IMR-90 (cell line): ENCODE measurements at regions not wholly inside any gene's neighbourhood (a gene's known extent, or its start where the extent isn't known, plus 50 kb on each side); places are given as distances from the start of the nearest gene placed in this dataset.
A peak's percentile ranks its signal among the peaks of the same experiment; 100 is the strongest.

Experiments used
- ATAC-seq: fragments of 200-7000 bp; cut with Tn5 transposase; 2 replicates; pipeline ENCODE4 v1.9.1; 2020; ENCODE audit warnings: low read depth, mild to moderate bottlenecking, moderate library complexity
- BruUV-seq: library from RNA; stranded (reverse); fragments of 400-500 nt; replicated peaks from 2 replicates; lab custom pipeline; 2021; lab: Mats Ljungman, UMichigan
- CTCF ChIA-PET: fragments of 300-600 bp; formaldehyde crosslinking; extraction: SDS; loops from one replicate; lab custom pipeline; 2021; ENCODE audit warnings: antibody characterized with exemption; lab: Yijun Ruan, JAX
- POLR2A ChIA-PET: fragments of 300-600 bp; sonication (Branson Sonifier 250); formaldehyde crosslinking; loops from one replicate; lab custom pipeline; 2022; ENCODE audit warnings: antibody characterized with exemption; ENCODE audit not compliant: unreplicated experiment; lab: Charles Lee
- DNase-seq: peaks from one replicate; pipeline ENCODE4 v3.0.0; 2013
- H2AFZ ChIP-seq: replicated peaks from 2 replicates; pipeline ENCODE3; 2013; ENCODE audit warnings: low read length, mild to moderate bottlenecking; ENCODE audit not compliant: poor library complexity
- H2AK5ac ChIP-seq: 2 replicates; pipeline ENCODE4 v1.6.1; 2013; ENCODE audit warnings: low read depth, low read length, inconsistent platforms
- H2AK9ac ChIP-seq: replicated peaks from 2 replicates; pipeline ENCODE3; 2013; ENCODE audit warnings: mild to moderate bottlenecking, low read depth, low read length, moderate library complexity; ENCODE audit not compliant: poor library complexity
- H2BK120ac ChIP-seq: 2 replicates; pipeline ENCODE4 v1.6.1; 2013; ENCODE audit warnings: low read depth, low read length, inconsistent platforms
- H2BK15ac ChIP-seq: 3 replicates; pipeline ENCODE4 v1.6.1; 2013; ENCODE audit warnings: low read depth, low read length, inconsistent platforms
- H2BK20ac ChIP-seq: 2 replicates; pipeline ENCODE4 v1.6.1; 2013; ENCODE audit warnings: low read depth, mild to moderate bottlenecking, inconsistent platforms, low read length, moderate library complexity
- H2BK5ac ChIP-seq: 2 replicates; pipeline ENCODE4 v1.6.1; 2013; ENCODE audit warnings: mild to moderate bottlenecking, low read depth, low read length, inconsistent platforms; ENCODE audit not compliant: poor library complexity, severe bottlenecking
- H3K14ac ChIP-seq: replicated peaks from 2 replicates; pipeline ENCODE4 v1.6.1; 2013; ENCODE audit warnings: low read depth, low read length, inconsistent platforms
- H3K18ac ChIP-seq: 2 replicates; pipeline ENCODE4 v1.6.1; 2013; ENCODE audit warnings: low read depth, low read length, control low read depth
- H3K23ac ChIP-seq: 2 replicates; pipeline ENCODE4 v1.6.1; 2013; ENCODE audit warnings: low read depth, low read length, inconsistent platforms
- H3K27ac ChIP-seq: 2 replicates; pipeline ENCODE4 v1.5.1; 2013; ENCODE audit warnings: mild to moderate bottlenecking, control low read depth, low read length; ENCODE audit not compliant: insufficient read depth
- H3K27me3 ChIP-seq: 2 replicates; pipeline ENCODE4 v1.6.1; 2013; ENCODE audit warnings: low read length; ENCODE audit not compliant: control insufficient read depth, insufficient read depth
- H3K36me3 ChIP-seq: 2 replicates; pipeline ENCODE4 v1.6.1; 2013; ENCODE audit warnings: low read length, mixed read lengths; ENCODE audit not compliant: control insufficient read depth, insufficient read depth
- H3K4ac ChIP-seq: 2 replicates; pipeline ENCODE4 v1.6.1; 2013; ENCODE audit warnings: low read depth, low read length, inconsistent platforms
- H3K4me1 ChIP-seq: 2 replicates; pipeline ENCODE4 v1.6.1; 2013; ENCODE audit warnings: low read length, mixed read lengths; ENCODE audit not compliant: control insufficient read depth, insufficient read depth
- H3K4me2 ChIP-seq: 2 replicates; pipeline ENCODE4 v1.6.1; 2013; ENCODE audit warnings: low read depth, mild to moderate bottlenecking, control low read depth, low read length, moderate library complexity
- H3K4me3 ChIP-seq: 2 replicates; pipeline ENCODE4 v1.5.1; 2013; ENCODE audit warnings: low read depth, mild to moderate bottlenecking, control low read depth, low read length, moderate library complexity; ENCODE audit not compliant: insufficient read depth
- H3K56ac ChIP-seq: 2 replicates; pipeline ENCODE4 v1.6.1; 2013; ENCODE audit warnings: low read length, inconsistent platforms; ENCODE audit not compliant: insufficient read depth; ENCODE audit errors: extremely low read depth
- H3K79me1 ChIP-seq, 2 experiments: 2 replicates each; pipeline ENCODE4 v1.6.1; 2013; ENCODE audit warnings: low read length in 2 of 2, inconsistent platforms in 1 of 2, low read depth in 1 of 2
- H3K9ac ChIP-seq: 2 replicates; pipeline ENCODE4 v1.6.1; 2013; ENCODE audit warnings: low read depth, low read length, control low read depth
- H3K9me1 ChIP-seq: 2 replicates; pipeline ENCODE4 v1.6.1; 2013; ENCODE audit warnings: low read length, inconsistent platforms; ENCODE audit not compliant: insufficient read depth
- H3K9me3 ChIP-seq: 2 replicates; pipeline ENCODE4 v1.6.1; 2013; ENCODE audit warnings: low read length; ENCODE audit not compliant: control insufficient read depth, insufficient read depth
- H4K20me1 ChIP-seq: 2 replicates; pipeline ENCODE4 v1.6.1; 2013; ENCODE audit warnings: low read length, inconsistent platforms; ENCODE audit not compliant: insufficient read depth
- H4K5ac ChIP-seq: 2 replicates; pipeline ENCODE4 v1.6.1; 2013; ENCODE audit warnings: mild to moderate bottlenecking, low read depth, low read length, control low read depth
- H4K8ac ChIP-seq, 2 experiments: 2 replicates each; pipeline ENCODE4 v1.6.1; 2013; ENCODE audit warnings: low read depth in 2 of 2, low read length in 2 of 2, control low read depth in 1 of 2, inconsistent platforms in 1 of 2
- H4K91ac ChIP-seq: 2 replicates; pipeline ENCODE4 v1.6.1; 2013; ENCODE audit warnings: low read depth, low read length, inconsistent platforms; ENCODE audit not compliant: insufficient read depth
- FOS ChIP-seq: fragments of 150-350 bp; IDR thresholded peaks from 2 replicates; pipeline ENCODE4 v1.6.1; 2016; ENCODE audit warnings: low read depth, low read length
- MAFK ChIP-seq: IDR thresholded peaks from 2 replicates; pipeline ENCODE4 v1.6.1; 2012; ENCODE audit warnings: low read depth, low read length, improper control_type of control experiment
- WGBS, 2 experiments: methylation state at CpG; one replicate each; pipeline versions ENCODE4 v1.1.5 to v1.1.7; 2013; ENCODE audit warnings: missing lambda C conversion rate in 2 of 2; ENCODE audit not compliant: insufficient read length in 1 of 2; ENCODE audit errors: extremely low coverage in 2 of 2; 5-methylcytosine and 5-hydroxymethylcytosine counted together
- dilution Hi-C: fragments of 300-500 bp; cut with HindIII; formaldehyde crosslinking; loops from one replicate; pipeline ENCODE4 v1.14.3; 2018; ENCODE audit warnings: low sequenced_read_pairs; ENCODE audit not compliant: unreplicated experiment
- in situ Hi-C: fragments of 300-500 bp; cut with MboI; formaldehyde crosslinking; loops from 3 replicates; pipeline ENCODE4 v1.14.3; 2019; ENCODE audit warnings: low sequenced_read_pairs, inconsistent platforms, mixed read lengths
- intact Hi-C: fragments of 100-400 bp; cut with micrococcal nuclease; formaldehyde crosslinking; loops from 2 replicates; pipeline ENCODE4 v1.10.0; 2022

GRCh38 chr2:161068670-161069069 lies 91.6 kb upstream of the TANK start:
- in situ Hi-C loops, result no loop called here

More at GRCh38 chr2:161068670-161069069, 91.6 kb upstream of the TANK start:
- no peak overlapping the region for H2AFZ ChIP-seq
- no peak overlapping the region for H2AK5ac ChIP-seq
- no peak overlapping the region for H3K23ac ChIP-seq
- intact Hi-C loops (loop anchor here (10.0 kb wide), 1 partner anchor 474 kb away; no protein-coding TSS in a partner anchor), dilution Hi-C loops (no loop called here)
- no peak overlapping the region for H2BK15ac ChIP-seq
- no peaks in the 10 kb centered on the region for H3K9me1 ChIP-seq
- H3K36me3 ChIP-seq, result no peaks in the 10 kb centered on the region
- POLR2A ChIA-PET, result no interaction called here
- TF ChIP-seq MAFK (no peak), FOS (peak; percentile 34; the same call in 1 of the 2 replicates)
- no peak overlapping the region for H4K91ac ChIP-seq
- DNase-seq (peak; percentile 35), ATAC-seq (peak; percentile 62; the same call in 1 of the 2 replicates)
- no CpG with 5 or more reads among the region's 1 CpG for WGBS, 2 experiments
- BruUV-seq, result no TSS peak
- H2BK20ac ChIP-seq, result no peak overlapping the region
- H2AK9ac ChIP-seq, result no peak overlapping the region
- H3K4me1 ChIP-seq, result no peaks in the 10 kb centered on the region
- no peak overlapping the region for H3K14ac ChIP-seq
- no peak overlapping the region for H3K56ac ChIP-seq
- H2BK120ac ChIP-seq, result no peak overlapping the region
- H4K8ac ChIP-seq, result no peak overlapping the region
- H3K4ac ChIP-seq, result no peak overlapping the region
- no peak overlapping the region for H3K4me2 ChIP-seq
- H3K4me3 ChIP-seq, result no peak overlapping the region
- H3K9me3 ChIP-seq, result no peaks in the 10 kb centered on the region
- no peaks in the 10 kb centered on the region for H4K20me1 ChIP-seq
- no peak overlapping the region for H2BK5ac ChIP-seq
- no peaks in the 10 kb centered on the region for H3K79me1 ChIP-seq
- peaks cover 2% of the 10 kb centered on the region; the same call in 1 of the 2 replicates for H3K27me3 ChIP-seq
- no peak overlapping the region for H3K18ac ChIP-seq
- no peak overlapping the region for H3K9ac ChIP-seq
- H4K5ac ChIP-seq, result no peak overlapping the region
- H3K27ac ChIP-seq, result no peak overlapping the region
- CTCF ChIA-PET, result no interaction called here
